ENCODE measurements at regions not wholly inside any gene's neighbourhood (a gene's known extent, or its start where the extent isn't known, plus 50 kb on each side); places are given as distances from the start of the nearest gene placed in this dataset.

GRCh38 chr19:30670562-30671366 is 298.6 kb downstream of the ZNF536 start:
- TF ChIP-seq CTCF (IDR thresholded peaks at IDR 0.05; ENCODE audit: control extremely low read depth in 1 of 3, insufficient read depth in 1 of 3, low read depth in 1 of 3, low read length in 3 of 3): no peak
- no peak for TF ChIP-seq RNF2 (IDR thresholded peaks at IDR 0.05; ENCODE audit: borderline replicate concordance, low read depth, low read length, missing control alignments, poor library complexity, severe bottlenecking)
- no peak for TF ChIP-seq POLR2A (IDR thresholded peaks at IDR 0.05; ENCODE audit: control extremely low read depth in 1 of 2, low read depth in 2 of 2, low read length in 2 of 2)
- TF ChIP-seq TCF12 (IDR thresholded peaks at IDR 0.05; ENCODE audit: low read depth, low read length): no peak
- no peak for TF ChIP-seq CHD1 (IDR thresholded peaks at IDR 0.05; ENCODE audit: low read depth, low read length)
- TF ChIP-seq USF2 (IDR thresholded peaks at IDR 0.05; ENCODE audit: low read length): no peak
- no peak for TF ChIP-seq CBX5 (IDR thresholded peaks at IDR 0.05; ENCODE audit: low read depth, low read length)
- no peak for TF ChIP-seq JUND (IDR thresholded peaks at IDR 0.05; ENCODE audit: low read length)
- TF ChIP-seq EZH2 (IDR thresholded peaks at IDR 0.05; ENCODE audit: low read depth, low read length, severe bottlenecking): no peak
- TF ChIP-seq YY1 (IDR thresholded peaks at IDR 0.05; ENCODE audit: low read depth, low read length): no peak
- no peak for TF ChIP-seq POU5F1 (IDR thresholded peaks at IDR 0.05; ENCODE audit: low read depth, low read length)
- no peak for TF ChIP-seq MAFK (IDR thresholded peaks at IDR 0.05; ENCODE audit: low read depth, low read length)
- no peak for TF ChIP-seq SIN3A (conservative IDR thresholded peaks at IDR 0.05 in 1 of 2, IDR thresholded peaks at IDR 0.05 in 1 of 2; ENCODE audit: low read depth in 1 of 2, low read length in 2 of 2)
- TF ChIP-seq SUZ12 (IDR thresholded peaks at IDR 0.05; ENCODE audit: low read length): no peak
